ENCODE measurements at regions not wholly inside any gene's neighbourhood (a gene's known extent, or its start where the extent isn't known, plus 50 kb on each side); places are given as distances from the start of the nearest gene placed in this dataset.

GRCh38 chr20:7714549-7714948, 225.7 kb downstream of the HAO1 start (continued):
- TF ChIP-seq KAT8 (CRISPR knock-in tag; IDR thresholded peaks at IDR 0.05) (no peak), ZBTB42 (CRISPR knock-in tag; IDR thresholded peaks at IDR 0.05) (no peak), HNRNPK (IDR thresholded peaks at IDR 0.05; ENCODE audit: low read depth, low read length, poor library complexity, severe bottlenecking) (no peak), CEBPB (IDR thresholded peaks at IDR 0.05; ENCODE audit: borderline replicate concordance, low read depth, low read length) (no peak), BCL6 (CRISPR knock-in tag; IDR thresholded peaks at IDR 0.05) (no peak), HNF1B (CRISPR knock-in tag; IDR thresholded peaks at IDR 0.05) (peak; percentile 99), ZNF354B (CRISPR knock-in tag; IDR thresholded peaks at IDR 0.05) (no peak), SP2 (CRISPR knock-in tag; IDR thresholded peaks at IDR 0.05) (no peak), FOSL2 (CRISPR knock-in tag; IDR thresholded peaks at IDR 0.05) (no peak), ATF2 (CRISPR knock-in tag; IDR thresholded peaks at IDR 0.05) (0 out of 2 replicates have a peak, but pooled peaks have one; percentile 17), ZNF614 (CRISPR knock-in tag; IDR thresholded peaks at IDR 0.05; ENCODE audit: borderline replicate concordance) (no peak), ZNF343 (CRISPR knock-in tag; IDR thresholded peaks at IDR 0.05) (no peak), MED13 (CRISPR knock-in tag; IDR thresholded peaks at IDR 0.05) (no peak), ZNF333 (CRISPR knock-in tag; IDR thresholded peaks at IDR 0.05; ENCODE audit: borderline replicate concordance) (no peak), ZNF180 (CRISPR knock-in tag; IDR thresholded peaks at IDR 0.05; ENCODE audit: borderline replicate concordance, low read depth) (no peak), ZNF280B (CRISPR knock-in tag; IDR thresholded peaks at IDR 0.05; ENCODE audit: borderline replicate concordance) (no peak), ZMYM4 (CRISPR knock-in tag; IDR thresholded peaks at IDR 0.05) (peak; percentile 90)
